ENCODE measurements at regions not wholly inside any gene's neighbourhood (a gene's known extent, or its start where the extent isn't known, plus 50 kb on each side); places are given as distances from the start of the nearest gene placed in this dataset.

DNA sequence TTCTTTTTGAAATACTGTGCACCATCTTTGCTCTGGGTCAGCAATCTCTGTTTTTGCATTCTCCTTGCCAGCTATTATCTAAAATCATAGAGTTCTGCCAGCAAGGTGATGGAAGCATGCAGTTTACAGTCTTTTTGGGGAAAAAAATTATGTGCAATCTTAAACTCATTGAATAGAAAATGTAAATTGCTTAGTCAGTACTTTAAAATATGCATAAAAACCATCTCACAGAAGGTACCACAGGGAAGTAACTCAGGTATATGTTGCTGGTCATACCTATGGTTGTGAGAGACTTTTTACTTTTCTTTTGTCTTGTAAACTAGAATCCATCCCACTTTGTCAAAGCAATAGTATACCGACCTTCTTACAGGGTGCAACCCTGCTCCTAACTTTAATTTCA, 469.8 kb upstream of the ANO3 start:
- no peak overlapping the region for H3K4me3 Mint-ChIP-seq
- H3K4me1 Mint-ChIP-seq: no peaks in the 10 kb centered on the region
- no peaks in the 10 kb centered on the region for H3K9me3 Mint-ChIP-seq
- peaks cover 3% of the 10 kb centered on the region for H3K27me3 Mint-ChIP-seq (ENCODE audit: low read depth, poor library complexity)
- no peaks in the 10 kb centered on the region for H3K36me3 Mint-ChIP-seq (ENCODE audit: low read depth)
- TF ChIP-seq, protein P1, sequence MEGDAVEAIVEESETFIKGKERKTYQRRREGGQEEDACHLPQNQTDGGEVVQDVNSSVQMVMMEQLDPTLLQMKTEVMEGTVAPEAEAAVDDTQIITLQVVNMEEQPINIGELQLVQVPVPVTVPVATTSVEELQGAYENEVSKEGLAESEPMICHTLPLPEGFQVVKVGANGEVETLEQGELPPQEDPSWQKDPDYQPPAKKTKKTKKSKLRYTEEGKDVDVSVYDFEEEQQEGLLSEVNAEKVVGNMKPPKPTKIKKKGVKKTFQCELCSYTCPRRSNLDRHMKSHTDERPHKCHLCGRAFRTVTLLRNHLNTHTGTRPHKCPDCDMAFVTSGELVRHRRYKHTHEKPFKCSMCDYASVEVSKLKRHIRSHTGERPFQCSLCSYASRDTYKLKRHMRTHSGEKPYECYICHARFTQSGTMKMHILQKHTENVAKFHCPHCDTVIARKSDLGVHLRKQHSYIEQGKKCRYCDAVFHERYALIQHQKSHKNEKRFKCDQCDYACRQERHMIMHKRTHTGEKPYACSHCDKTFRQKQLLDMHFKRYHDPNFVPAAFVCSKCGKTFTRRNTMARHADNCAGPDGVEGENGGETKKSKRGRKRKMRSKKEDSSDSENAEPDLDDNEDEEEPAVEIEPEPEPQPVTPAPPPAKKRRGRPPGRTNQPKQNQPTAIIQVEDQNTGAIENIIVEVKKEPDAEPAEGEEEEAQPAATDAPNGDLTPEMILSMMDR (IDR thresholded peaks at IDR 0.05): no peak
- DNase-seq: no peak
- H3K27ac Mint-ChIP-seq: no peak overlapping the region

DNA sequence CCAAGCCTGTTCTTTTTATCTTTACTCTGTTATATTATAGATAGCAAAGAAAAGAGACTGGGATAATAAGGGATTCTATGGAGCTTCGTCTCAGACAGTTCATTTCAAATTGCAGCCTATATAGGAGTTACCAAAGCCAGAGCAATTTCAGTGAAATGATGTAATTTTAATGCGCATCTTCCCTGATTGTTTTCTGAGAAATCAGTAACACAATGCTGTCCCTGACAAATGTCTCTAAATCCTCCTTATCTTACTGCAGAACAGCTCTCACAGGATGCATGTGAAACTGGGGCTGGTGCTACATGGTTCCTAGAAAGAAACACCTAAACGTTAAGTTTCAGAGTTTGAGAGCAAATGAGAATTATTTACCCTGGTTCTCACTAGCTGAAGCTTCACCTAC, 467.9 kb upstream of the ANO3 start:
- TF ChIP-seq, protein P1 (IDR thresholded peaks at IDR 0.05): no peak

DNA sequence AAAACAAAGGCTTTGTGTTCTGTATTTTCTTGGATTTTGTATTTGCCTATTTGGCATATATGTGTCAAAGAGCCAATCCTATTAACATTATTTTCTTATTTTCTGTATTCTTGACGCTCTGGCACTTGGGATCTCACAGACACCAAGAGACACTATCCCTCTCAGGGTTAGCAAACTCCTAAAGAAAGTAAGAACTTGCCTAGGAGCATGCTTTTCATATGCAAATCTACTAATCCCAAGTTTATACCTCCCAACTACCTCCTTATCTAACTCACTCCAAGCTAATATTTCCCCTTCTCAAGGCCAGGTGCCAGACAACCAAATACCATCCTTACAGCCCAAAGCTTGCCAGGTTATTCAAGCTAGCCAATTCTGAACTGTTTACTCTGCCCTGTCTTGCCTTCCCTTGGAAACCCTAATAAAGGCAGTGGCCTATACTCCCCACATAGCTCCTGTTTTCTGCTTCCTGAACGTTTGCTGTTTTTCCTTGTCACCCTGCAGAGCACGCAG, 455.4 kb upstream of the ANO3 start:
- TF ChIP-seq, protein P1 (IDR thresholded peaks at IDR 0.05): no peak
- no peaks in the 10 kb centered on the region for H3K27me3 Mint-ChIP-seq (ENCODE audit: low read depth, poor library complexity)
- H3K9me3 Mint-ChIP-seq: no peaks in the 10 kb centered on the region
- H3K4me3 Mint-ChIP-seq: no peak overlapping the region
- no peak for DNase-seq
- no peak overlapping the region for H3K27ac Mint-ChIP-seq
- no peaks in the 10 kb centered on the region for H3K36me3 Mint-ChIP-seq (ENCODE audit: low read depth)
- no peaks in the 10 kb centered on the region for H3K4me1 Mint-ChIP-seq

More for the DNA sequence above, 467.9 kb upstream of the ANO3 start:
- DNase-seq: no peak
- no peaks in the 10 kb centered on the region for H3K36me3 Mint-ChIP-seq (ENCODE audit: low read depth)
- H3K27ac Mint-ChIP-seq: no peak overlapping the region
- H3K4me3 Mint-ChIP-seq: no peak overlapping the region
- H3K27me3 Mint-ChIP-seq (ENCODE audit: low read depth, poor library complexity): peaks cover 3% of the 10 kb centered on the region
- no peaks in the 10 kb centered on the region for H3K4me1 Mint-ChIP-seq
- H3K9me3 Mint-ChIP-seq: no peaks in the 10 kb centered on the region

DNA sequence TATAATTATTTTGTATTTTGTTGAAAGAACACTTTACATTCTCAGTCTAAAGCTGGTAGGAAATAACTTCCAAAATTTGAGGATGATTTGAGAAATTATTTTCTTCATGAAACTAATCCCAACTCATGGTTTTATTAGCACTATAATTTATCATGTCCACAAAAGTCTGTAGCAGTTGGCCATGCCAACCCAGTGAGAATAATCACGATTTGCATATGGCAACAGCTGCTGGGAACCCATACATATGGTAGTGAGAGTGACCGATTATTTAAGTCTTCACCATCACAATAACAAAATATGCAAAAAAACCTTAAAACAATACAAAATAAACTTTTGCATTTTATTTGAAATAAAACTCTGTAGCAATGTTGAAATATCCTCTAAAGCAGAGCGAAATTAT, 445.9 kb upstream of the ANO3 start:
- H3K27ac Mint-ChIP-seq: no peak overlapping the region
- no peaks in the 10 kb centered on the region for H3K4me1 Mint-ChIP-seq
- DNase-seq: no peak
- no peak overlapping the region for H3K4me3 Mint-ChIP-seq
- H3K36me3 Mint-ChIP-seq (ENCODE audit: low read depth): no peaks in the 10 kb centered on the region
- TF ChIP-seq, protein P1 (IDR thresholded peaks at IDR 0.05): no peak
- no peaks in the 10 kb centered on the region for H3K9me3 Mint-ChIP-seq
- H3K27me3 Mint-ChIP-seq (ENCODE audit: low read depth, poor library complexity): no peaks in the 10 kb centered on the region

DNA sequence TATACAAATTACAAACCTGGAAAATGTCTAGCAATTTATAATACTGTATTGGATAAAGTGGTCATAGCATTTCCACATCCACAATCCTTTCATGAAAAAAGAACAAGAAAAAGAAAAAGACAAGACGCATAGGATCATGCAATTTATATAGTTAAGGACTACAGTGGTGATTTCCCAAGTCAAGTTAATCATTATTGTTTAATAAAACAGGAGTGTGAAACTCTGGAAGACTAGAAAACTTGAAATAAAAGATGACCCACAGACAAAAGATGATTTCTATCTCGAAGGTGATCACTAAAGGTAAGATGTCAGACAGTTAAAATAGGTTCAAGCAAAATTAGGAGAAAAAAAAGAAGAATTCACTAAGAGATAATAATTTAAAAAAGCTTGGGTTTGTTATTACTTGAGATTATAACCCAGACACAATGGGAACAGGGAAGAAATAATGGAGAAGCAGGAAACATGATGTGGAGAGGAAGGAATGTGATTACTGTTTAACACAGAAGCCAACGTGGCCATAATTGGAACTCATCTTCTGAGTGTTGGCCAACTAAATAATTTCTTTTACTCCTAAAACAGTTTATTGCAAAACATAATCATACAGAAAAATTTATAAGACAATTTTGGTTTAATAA, 441.2 kb upstream of the ANO3 start:
- H3K4me1 Mint-ChIP-seq: no peaks in the 10 kb centered on the region
- H3K36me3 Mint-ChIP-seq (ENCODE audit: low read depth): no peaks in the 10 kb centered on the region
- DNase-seq: no peak
- no peak overlapping the region for H3K27ac Mint-ChIP-seq
- H3K9me3 Mint-ChIP-seq: no peaks in the 10 kb centered on the region
- TF ChIP-seq, protein P1 (IDR thresholded peaks at IDR 0.05): no peak
- H3K4me3 Mint-ChIP-seq: no peak overlapping the region
- H3K27me3 Mint-ChIP-seq (ENCODE audit: low read depth, poor library complexity): no peaks in the 10 kb centered on the region

DNA sequence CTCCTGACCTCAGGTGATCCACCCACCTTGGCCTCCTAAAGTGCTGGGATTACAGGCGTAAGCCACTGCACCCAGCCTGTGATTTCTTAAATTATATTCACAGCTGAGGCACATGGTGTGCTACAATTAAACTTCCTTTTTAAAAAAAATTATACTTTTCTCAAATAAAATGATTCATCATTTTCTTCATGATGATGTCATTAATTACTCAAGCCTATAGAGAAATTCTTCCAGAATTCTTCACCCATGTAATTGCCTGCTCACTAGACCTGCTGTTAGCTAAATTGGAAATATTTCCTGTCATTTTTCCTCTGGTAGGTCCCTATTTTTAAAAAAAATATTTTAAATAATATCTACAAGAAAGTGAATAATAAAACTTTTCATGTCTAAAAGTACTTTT, 440.0 kb upstream of the ANO3 start:
- TF ChIP-seq, protein P1 (IDR thresholded peaks at IDR 0.05): no peak

More for the DNA sequence above, 440.0 kb upstream of the ANO3 start:
- H3K27ac Mint-ChIP-seq: no peak overlapping the region
- H3K4me1 Mint-ChIP-seq: no peaks in the 10 kb centered on the region
- no peaks in the 10 kb centered on the region for H3K27me3 Mint-ChIP-seq (ENCODE audit: low read depth, poor library complexity)
- DNase-seq: no peak
- no peaks in the 10 kb centered on the region for H3K36me3 Mint-ChIP-seq (ENCODE audit: low read depth)
- no peak overlapping the region for H3K4me3 Mint-ChIP-seq
- no peaks in the 10 kb centered on the region for H3K9me3 Mint-ChIP-seq

Data from nephron progenitor cell (in vitro differentiated cells).